BLaER1 treated with 17β-estradiol and CSF1 and Interleukin-3, amounts not matched to agents 10 nM and 100 nM (cell line): ENCODE measurements at regions not wholly inside any gene's neighbourhood (a gene's known extent, or its start where the extent isn't known, plus 50 kb on each side); places are given as distances from the start of the nearest gene placed in this dataset.

Experiments
- H3K27ac ChIP-seq, 11 experiments: shearing (Covaris generic); formaldehyde crosslinking; 2 replicates each; pipeline ENCODE4 v1.8.1; 2022
- H3K27me3 ChIP-seq, 11 experiments: shearing (Covaris generic); formaldehyde crosslinking; 2 replicates each; pipeline ENCODE4 v1.8.1; 2022
- H3K36me3 ChIP-seq, 11 experiments: shearing (Covaris generic); formaldehyde crosslinking; 2 replicates each; pipeline ENCODE4 v1.8.1; 2022
- H3K4me1 ChIP-seq, 10 experiments: shearing (Covaris generic); formaldehyde crosslinking; 2 replicates each; pipeline ENCODE4 v1.8.1; 2022
- H3K4me2 ChIP-seq, 11 experiments: shearing (Covaris generic); formaldehyde crosslinking; 2 replicates each; pipeline ENCODE4 v1.8.1; 2022
- H3K4me3 ChIP-seq, 10 experiments: shearing (Covaris generic); formaldehyde crosslinking; 2 replicates each; pipeline ENCODE4 v1.8.1; 2022
- H3K9ac ChIP-seq, 11 experiments: shearing (Covaris generic); formaldehyde crosslinking; 2 replicates each; pipeline ENCODE4 v1.8.1; 2022
- H3K9me3 ChIP-seq, 11 experiments: shearing (Covaris generic); formaldehyde crosslinking; replicated peaks in 1 of 11; 2 replicates each; pipeline ENCODE4 v1.8.1; 2022
- H4K20me1 ChIP-seq, 11 experiments: shearing (Covaris generic); formaldehyde crosslinking; 2 replicates each; pipeline ENCODE4 v1.8.1; 2022
- Cebpa-rat ChIP-seq, 11 experiments: shearing (Covaris generic); IDR thresholded peaks; 2 replicates each; pipeline ENCODE4 v1.8.1; 2022

- Histone ChIP-seq H3K27me3 (no peaks in the 10 kb centered on the region), H3K4me1 (peaks cover 0 to 6% (median 0%) of the 10 kb centered on the region in 10 experiments; a peak in 5 of 20 replicates), H3K4me3 (no peak overlapping the region), H3K27ac (no peak overlapping the region), H3K4me2 (no peak overlapping the region), H3K9ac (no peak overlapping the region), H3K36me3 (no peaks in the 10 kb centered on the region), H3K9me3 (peaks cover 0 to 3% (median under 1%) of the 10 kb centered on the region in 11 experiments; a peak in 3 of 22 replicates), H4K20me1 (no peaks in the 10 kb centered on the region)
- no peak for TF ChIP-seq Cebpa-rat (IDR thresholded peaks at IDR 0.05)
These were observed 673.2 kb downstream of the CDH18 start for GRCh38 chr5:19314840-19315239.

- H3K4me3 ChIP-seq, result no peak overlapping the region
These were observed 668.7 kb downstream of the CDH18 start for GRCh38 chr5:19319252-19319651.

GRCh38 chr5:19322716-19323485 lies 665.1 kb downstream of the CDH18 start:
- no peak overlapping the region for H3K27ac ChIP-seq
- no peak overlapping the region for H3K9ac ChIP-seq
- TF ChIP-seq Cebpa-rat (IDR thresholded peaks at IDR 0.05), result no peak
- H3K4me3 ChIP-seq, result no peak overlapping the region
- H3K4me2 ChIP-seq, result 0 out of 22 replicates have a peak overlapping the region, but pooled peaks of 1 of the 11 experiments have one; percentile 38
- H3K9me3 ChIP-seq, result no peaks in the 10 kb centered on the region
- H3K27me3 ChIP-seq, result no peaks in the 10 kb centered on the region
- H4K20me1 ChIP-seq, result no peaks in the 10 kb centered on the region
- H3K36me3 ChIP-seq, result no peaks in the 10 kb centered on the region
- H3K4me1 ChIP-seq, result peaks cover 0 to 23% (median 0%) of the 10 kb centered on the region in 10 experiments; a peak in 5 of 20 replicates

More at GRCh38 chr5:19319252-19319651, 668.7 kb downstream of the CDH18 start:
- H3K9me3 ChIP-seq, result no peaks in the 10 kb centered on the region
- no peak overlapping the region for H3K9ac ChIP-seq
- peaks cover 0 to 23% (median 0%) of the 10 kb centered on the region in 10 experiments; a peak in 5 of 20 replicates for H3K4me1 ChIP-seq
- H4K20me1 ChIP-seq, result no peaks in the 10 kb centered on the region
- no peak overlapping the region for H3K27ac ChIP-seq
- TF ChIP-seq Cebpa-rat (IDR thresholded peaks at IDR 0.05), result peak in 1 of 11 experiments; percentile 57; a peak in 1 of 22 replicates
- H3K36me3 ChIP-seq, result no peaks in the 10 kb centered on the region
- H3K27me3 ChIP-seq, result no peaks in the 10 kb centered on the region
- H3K4me2 ChIP-seq, result peak overlapping the region in 1 of 11 experiments; percentile 39; a peak in 2 of 22 replicates

GRCh38 chr5:19334278-19334677 lies 653.7 kb downstream of the CDH18 start:
- no peak overlapping the region for H3K27ac ChIP-seq
- H3K36me3 ChIP-seq, result no peaks in the 10 kb centered on the region
- H4K20me1 ChIP-seq, result no peaks in the 10 kb centered on the region
- H3K9ac ChIP-seq, result no peak overlapping the region
- H3K27me3 ChIP-seq, result no peaks in the 10 kb centered on the region
- H3K9me3 ChIP-seq, result peaks cover 0 to 9% (median 0%) of the 10 kb centered on the region in 11 experiments; a peak in 1 of 22 replicates
- no peak overlapping the region for H3K4me2 ChIP-seq
- no peak overlapping the region for H3K4me3 ChIP-seq
- H3K4me1 ChIP-seq, result no peaks in the 10 kb centered on the region
- TF ChIP-seq Cebpa-rat (IDR thresholded peaks at IDR 0.05), result no peak

GRCh38 chr5:19342942-19343341 lies 645.1 kb downstream of the CDH18 start:
- Histone ChIP-seq H4K20me1 (no peaks in the 10 kb centered on the region), H3K27me3 (no peaks in the 10 kb centered on the region), H3K4me3 (no peak overlapping the region), H3K9ac (no peak overlapping the region), H3K9me3 (0 out of 22 replicates have a peak, but pooled peaks cover 0 to 6% (median 0%) of the 10 kb centered on the region in 11 experiments), H3K4me1 (no peaks in the 10 kb centered on the region), H3K4me2 (no peak overlapping the region), H3K27ac (no peak overlapping the region), H3K36me3 (no peaks in the 10 kb centered on the region)
- no peak for TF ChIP-seq Cebpa-rat (IDR thresholded peaks at IDR 0.05)

- H3K4me1 ChIP-seq, result peaks cover 0 to 28% (median 8%) of the 10 kb centered on the region in 10 experiments; a peak in 10 of 20 replicates
- H4K20me1 ChIP-seq, result no peaks in the 10 kb centered on the region
- H3K9ac ChIP-seq, result no peak overlapping the region
- no peaks in the 10 kb centered on the region for H3K27me3 ChIP-seq
- no peaks in the 10 kb centered on the region for H3K36me3 ChIP-seq
- H3K4me3 ChIP-seq, result no peak overlapping the region
- no peak overlapping the region for H3K27ac ChIP-seq
- H3K9me3 ChIP-seq, result 0 out of 22 replicates have a peak, but pooled peaks cover 0 to 4% (median 0%) of the 10 kb centered on the region in 11 experiments
- H3K4me2 ChIP-seq, result no peak overlapping the region
- no peak for TF ChIP-seq Cebpa-rat (IDR thresholded peaks at IDR 0.05)
These were observed 635.9 kb downstream of the CDH18 start for GRCh38 chr5:19352120-19352519.

- no peak for TF ChIP-seq Cebpa-rat (IDR thresholded peaks at IDR 0.05)
- no peaks in the 10 kb centered on the region for H3K9me3 ChIP-seq
- no peak overlapping the region for H3K27ac ChIP-seq
- no peaks in the 10 kb centered on the region for H3K27me3 ChIP-seq
- H3K36me3 ChIP-seq, result no peaks in the 10 kb centered on the region
- no peak overlapping the region for H3K4me2 ChIP-seq
- no peaks in the 10 kb centered on the region for H3K4me1 ChIP-seq
- H3K9ac ChIP-seq, result no peak overlapping the region
- no peaks in the 10 kb centered on the region for H4K20me1 ChIP-seq
- no peak overlapping the region for H3K4me3 ChIP-seq
These were observed 619.0 kb downstream of the CDH18 start for GRCh38 chr5:19369048-19369447.

- Histone ChIP-seq H3K27ac (no peak overlapping the region), H3K36me3 (no peaks in the 10 kb centered on the region), H3K9ac (no peak overlapping the region), H3K4me3 (no peak overlapping the region), H3K4me2 (no peak overlapping the region), H3K4me1 (no peaks in the 10 kb centered on the region), H3K27me3 (no peaks in the 10 kb centered on the region), H3K9me3 (no peaks in the 10 kb centered on the region), H4K20me1 (no peaks in the 10 kb centered on the region)
- TF ChIP-seq Cebpa-rat (IDR thresholded peaks at IDR 0.05), result no peak
These were observed 618.4 kb downstream of the CDH18 start for GRCh38 chr5:19369561-19369960.

- H3K27ac ChIP-seq, result no peak overlapping the region
These were observed 617.2 kb downstream of the CDH18 start for GRCh38 chr5:19370655-19371386.

More at GRCh38 chr5:19370655-19371386, 617.2 kb downstream of the CDH18 start:
- no peaks in the 10 kb centered on the region for H3K27me3 ChIP-seq
- H3K4me3 ChIP-seq, result no peak overlapping the region
- no peaks in the 10 kb centered on the region for H4K20me1 ChIP-seq
- no peak for TF ChIP-seq Cebpa-rat (IDR thresholded peaks at IDR 0.05)
- H3K9ac ChIP-seq, result no peak overlapping the region
- no peak overlapping the region for H3K4me2 ChIP-seq
- no peaks in the 10 kb centered on the region for H3K36me3 ChIP-seq
- H3K4me1 ChIP-seq, result no peaks in the 10 kb centered on the region
- H3K9me3 ChIP-seq, result no peaks in the 10 kb centered on the region
